ENCODE measurements at regions not wholly inside any gene's neighbourhood (a gene's known extent, or its start where the extent isn't known, plus 50 kb on each side); places are given as distances from the start of the nearest gene placed in this dataset.

DNA sequence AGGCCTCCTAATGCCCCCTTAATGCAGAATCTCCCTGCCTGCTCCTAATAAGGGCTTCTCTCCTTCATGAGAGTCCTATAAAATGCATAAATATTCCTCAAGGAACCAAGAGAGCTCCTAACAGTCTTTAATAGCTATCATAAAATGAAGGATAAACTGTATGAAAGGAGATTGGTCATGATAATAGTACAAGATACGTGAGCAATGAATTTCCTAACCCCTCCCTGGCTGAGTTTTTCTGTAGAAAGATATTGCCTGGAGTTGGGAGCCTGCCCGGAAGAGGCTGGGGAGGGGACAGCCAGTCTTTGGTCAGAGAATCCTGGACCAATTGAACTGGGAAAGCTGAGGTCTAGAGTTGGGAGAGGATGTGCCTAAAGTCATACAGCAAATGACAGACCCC, 321.9 kb upstream of the CDH5 start:
- no peak for DNase-seq (ENCODE audit: low spot score)

DNA sequence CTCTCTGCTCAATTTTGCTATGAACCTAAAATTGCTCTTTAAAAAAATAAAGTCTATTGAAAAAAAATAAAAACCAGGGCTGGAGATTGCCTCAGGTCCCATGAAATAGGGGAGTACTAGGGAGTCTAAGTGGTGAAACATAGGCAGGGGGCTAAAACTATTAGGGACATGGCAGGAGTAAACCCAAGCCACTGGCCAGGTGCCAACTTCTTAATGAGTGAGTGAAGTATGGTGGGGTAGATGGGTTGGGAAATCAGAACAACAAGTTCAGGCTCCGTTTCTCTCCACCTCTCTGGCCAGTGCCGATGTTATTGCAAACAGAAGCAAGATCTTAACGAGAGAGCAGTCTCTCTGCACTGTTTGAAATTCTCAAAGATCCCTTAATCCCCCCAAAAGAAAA, 322.4 kb upstream of the CDH5 start:
- peaks cover 7% of the 10 kb centered on the region for H3K9me3 Mint-ChIP-seq (ENCODE audit: low read depth)
- H3K4me1 Mint-ChIP-seq (ENCODE audit: low read depth): peaks cover 4% of the 10 kb centered on the region
- no peaks in the 10 kb centered on the region for H3K36me3 Mint-ChIP-seq (ENCODE audit: low read depth)
- DNase-seq (ENCODE audit: low spot score): no peak
- TF ChIP-seq, protein P1, sequence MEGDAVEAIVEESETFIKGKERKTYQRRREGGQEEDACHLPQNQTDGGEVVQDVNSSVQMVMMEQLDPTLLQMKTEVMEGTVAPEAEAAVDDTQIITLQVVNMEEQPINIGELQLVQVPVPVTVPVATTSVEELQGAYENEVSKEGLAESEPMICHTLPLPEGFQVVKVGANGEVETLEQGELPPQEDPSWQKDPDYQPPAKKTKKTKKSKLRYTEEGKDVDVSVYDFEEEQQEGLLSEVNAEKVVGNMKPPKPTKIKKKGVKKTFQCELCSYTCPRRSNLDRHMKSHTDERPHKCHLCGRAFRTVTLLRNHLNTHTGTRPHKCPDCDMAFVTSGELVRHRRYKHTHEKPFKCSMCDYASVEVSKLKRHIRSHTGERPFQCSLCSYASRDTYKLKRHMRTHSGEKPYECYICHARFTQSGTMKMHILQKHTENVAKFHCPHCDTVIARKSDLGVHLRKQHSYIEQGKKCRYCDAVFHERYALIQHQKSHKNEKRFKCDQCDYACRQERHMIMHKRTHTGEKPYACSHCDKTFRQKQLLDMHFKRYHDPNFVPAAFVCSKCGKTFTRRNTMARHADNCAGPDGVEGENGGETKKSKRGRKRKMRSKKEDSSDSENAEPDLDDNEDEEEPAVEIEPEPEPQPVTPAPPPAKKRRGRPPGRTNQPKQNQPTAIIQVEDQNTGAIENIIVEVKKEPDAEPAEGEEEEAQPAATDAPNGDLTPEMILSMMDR (IDR thresholded peaks at IDR 0.05): no peak
- H3K4me3 Mint-ChIP-seq (ENCODE audit: unreplicated experiment): no peak overlapping the region
- no peak overlapping the region for H3K27ac Mint-ChIP-seq (ENCODE audit: unreplicated experiment)
- no peaks in the 10 kb centered on the region for H3K27me3 Mint-ChIP-seq (ENCODE audit: low read depth)

More for the DNA sequence above, 321.9 kb upstream of the CDH5 start:
- H3K9me3 Mint-ChIP-seq (ENCODE audit: low read depth): peaks cover 7% of the 10 kb centered on the region
- no peaks in the 10 kb centered on the region for H3K36me3 Mint-ChIP-seq (ENCODE audit: low read depth)
- H3K4me3 Mint-ChIP-seq (ENCODE audit: unreplicated experiment): no peak overlapping the region
- H3K27me3 Mint-ChIP-seq (ENCODE audit: low read depth): no peaks in the 10 kb centered on the region
- H3K27ac Mint-ChIP-seq (ENCODE audit: unreplicated experiment): no peak overlapping the region
- TF ChIP-seq, protein P1 (IDR thresholded peaks at IDR 0.05): no peak
- peaks cover 4% of the 10 kb centered on the region for H3K4me1 Mint-ChIP-seq (ENCODE audit: low read depth)

DNA sequence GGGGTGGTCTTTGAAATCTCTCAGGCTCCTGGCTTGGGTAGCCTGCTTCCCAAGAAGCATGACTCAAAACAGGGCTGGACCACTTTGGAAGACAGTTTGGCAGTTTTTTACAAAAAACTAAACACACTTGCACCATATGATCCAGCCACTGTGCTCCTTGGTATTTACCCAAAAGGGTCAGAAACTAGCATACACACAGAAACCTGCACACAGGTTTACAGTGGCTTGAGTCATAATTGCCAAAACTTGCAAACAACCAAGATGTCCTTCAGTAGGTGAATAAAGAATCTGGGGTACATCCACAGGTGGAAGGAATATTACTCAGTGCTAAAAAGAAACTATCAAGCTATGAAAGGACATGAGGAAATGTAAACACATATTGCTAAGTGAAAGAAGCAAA, 323.2 kb upstream of the CDH5 start:
- H3K27ac Mint-ChIP-seq (ENCODE audit: unreplicated experiment): no peak overlapping the region
- no peak for DNase-seq (ENCODE audit: low spot score)
- no peak overlapping the region for H3K4me3 Mint-ChIP-seq (ENCODE audit: unreplicated experiment)
- TF ChIP-seq, protein P1 (IDR thresholded peaks at IDR 0.05): no peak
- peaks cover 10% of the 10 kb centered on the region for H3K4me1 Mint-ChIP-seq (ENCODE audit: low read depth)
- no peaks in the 10 kb centered on the region for H3K36me3 Mint-ChIP-seq (ENCODE audit: low read depth)
- peaks cover 3% of the 10 kb centered on the region for H3K9me3 Mint-ChIP-seq (ENCODE audit: low read depth)
- no peaks in the 10 kb centered on the region for H3K27me3 Mint-ChIP-seq (ENCODE audit: low read depth)

DNA sequence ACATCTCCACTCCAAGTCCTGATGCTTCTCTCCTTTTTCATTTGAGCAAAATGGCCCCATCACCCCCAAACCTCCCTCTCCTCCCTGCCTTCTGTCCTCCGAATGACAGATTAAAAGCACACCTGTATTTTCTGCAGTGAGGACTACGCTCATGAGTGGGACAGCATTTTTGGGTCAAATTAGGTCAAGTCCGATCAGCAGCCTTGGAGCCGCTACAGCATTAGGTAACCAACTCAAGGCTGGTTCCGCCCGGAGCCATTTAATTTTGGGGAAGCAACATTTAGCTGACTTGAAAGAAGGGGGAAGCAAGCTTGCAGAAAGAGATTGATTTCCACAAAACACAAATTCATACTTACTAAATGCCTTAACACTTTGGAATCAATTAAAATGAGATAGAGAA, 324.1 kb upstream of the CDH5 start:
- no peak overlapping the region for H3K4me3 Mint-ChIP-seq (ENCODE audit: unreplicated experiment)
- H3K9me3 Mint-ChIP-seq (ENCODE audit: low read depth): no peaks in the 10 kb centered on the region
- DNase-seq (ENCODE audit: low spot score): no peak
- no peaks in the 10 kb centered on the region for H3K27me3 Mint-ChIP-seq (ENCODE audit: low read depth)
- no peaks in the 10 kb centered on the region for H3K36me3 Mint-ChIP-seq (ENCODE audit: low read depth)
- H3K27ac Mint-ChIP-seq (ENCODE audit: unreplicated experiment): no peak overlapping the region
- TF ChIP-seq, protein P1 (IDR thresholded peaks at IDR 0.05): no peak
- peaks cover 11% of the 10 kb centered on the region for H3K4me1 Mint-ChIP-seq (ENCODE audit: low read depth)

DNA sequence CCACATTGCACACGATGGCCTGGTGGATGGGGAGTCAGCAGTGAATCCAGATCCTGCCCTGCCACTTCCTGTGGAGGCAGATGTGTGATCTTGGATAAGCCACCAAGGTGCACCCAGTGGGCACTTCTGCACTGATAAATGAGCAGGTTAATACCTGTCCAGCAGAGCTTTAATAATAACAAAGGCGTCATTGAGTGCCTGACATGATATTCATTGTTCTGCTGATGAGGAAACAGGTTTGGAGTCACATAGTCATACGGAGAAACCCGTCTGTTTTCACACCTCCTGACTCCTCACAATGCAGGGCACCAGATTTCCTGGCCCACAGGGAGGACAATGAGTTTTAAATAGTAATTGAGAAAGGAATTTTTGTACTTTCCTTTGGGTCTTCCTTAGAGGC, 324.6 kb upstream of the CDH5 start:
- no peak for DNase-seq (ENCODE audit: low spot score)
- Mint-ChIP-seq H3K9me3 (ENCODE audit: low read depth) (no peaks in the 10 kb centered on the region), H3K27ac (ENCODE audit: unreplicated experiment) (no peak overlapping the region), H3K36me3 (ENCODE audit: low read depth) (no peaks in the 10 kb centered on the region), H3K4me1 (ENCODE audit: low read depth) (peaks cover 16% of the 10 kb centered on the region), H3K27me3 (ENCODE audit: low read depth) (no peaks in the 10 kb centered on the region), H3K4me3 (ENCODE audit: unreplicated experiment) (no peak overlapping the region)
- TF ChIP-seq, protein P1 (IDR thresholded peaks at IDR 0.05): no peak
